Smooth muscle cell (in vitro differentiated cells): ENCODE measurements at regions not wholly inside any gene's neighbourhood (a gene's known extent, or its start where the extent isn't known, plus 50 kb on each side); places are given as distances from the start of the nearest gene placed in this dataset.

Experiments
- DNase-seq: peaks from one replicate; lab custom pipeline; 2025; ENCODE audit not compliant: unreplicated experiment; lab: John Stamatoyannopoulos, UW
- H2AFZ ChIP-seq: fragments of 200-600 bp; sonication (generic); 2 replicates; pipeline ENCODE4 v1.6.0; 2016; ENCODE audit warnings: antibody characterized with exemption, low read depth, mild to moderate bottlenecking
- H3F3A ChIP-seq: fragments of 200-600 bp; sonication (generic); 2 replicates; pipeline ENCODE4 v1.6.0; 2017; ENCODE audit warnings: antibody characterized with exemption, low read depth
- H3K27ac ChIP-seq: fragments of 200-600 bp; sonication (generic); 2 replicates; pipeline ENCODE4 v1.5.1; 2016; ENCODE audit warnings: low read depth, mild to moderate bottlenecking
- H3K27me3 ChIP-seq: fragments of 200-600 bp; sonication (generic); 2 replicates; pipeline ENCODE4 v1.6.1; 2016; ENCODE audit warnings: low read depth, mild to moderate bottlenecking
- H3K36me3 ChIP-seq: fragments of 200-600 bp; sonication (generic); 2 replicates; pipeline ENCODE4 v1.5.1; 2016; ENCODE audit warnings: low read depth
- H3K4me1 ChIP-seq: fragments of 200-600 bp; sonication (generic); 2 replicates; pipeline ENCODE4 v1.5.1; 2016; ENCODE audit warnings: low read depth
- H3K4me2 ChIP-seq: fragments of 200-600 bp; sonication (generic); 2 replicates; pipeline ENCODE4 v1.6.0; 2016; ENCODE audit warnings: mild to moderate bottlenecking
- H3K4me3 ChIP-seq: fragments of 200-600 bp; sonication (generic); 2 replicates; pipeline ENCODE4 v1.5.1; 2016; ENCODE audit warnings: mild to moderate bottlenecking
- H3K79me2 ChIP-seq: fragments of 200-600 bp; sonication (generic); 2 replicates; pipeline ENCODE4 v1.6.0; 2016; ENCODE audit warnings: low read depth, mild to moderate bottlenecking
- H3K9ac ChIP-seq: fragments of 200-600 bp; sonication (generic); 2 replicates; pipeline ENCODE4 v1.6.0; 2016; ENCODE audit warnings: low read depth
- H3K9me3 ChIP-seq: fragments of 200-600 bp; sonication (generic); replicated peaks from 2 replicates; pipeline ENCODE4 v1.5.1; 2016; ENCODE audit warnings: low read depth
- H4K20me1 ChIP-seq: fragments of 200-600 bp; sonication (generic); 2 replicates; pipeline ENCODE4 v1.6.0; 2016; ENCODE audit warnings: low read depth
- CTCF ChIP-seq: fragments of 200-600 bp; sonication (generic); IDR thresholded peaks from 2 replicates; pipeline ENCODE4 v1.5.1; 2017; ENCODE audit warnings: borderline replicate concordance, mild to moderate bottlenecking, antibody characterized with exemption; ENCODE audit not compliant: insufficient read depth, poor library complexity, severe bottlenecking
- WGBS: methylation state at CpG from one replicate; pipeline ENCODE4 v1.1.7; 2016; ENCODE audit warnings: low lambda C conversion rate; 5-methylcytosine and 5-hydroxymethylcytosine counted together

GRCh38 chr21:33984021-33984481 is 68.4 kb upstream of the ATP5PO start:
- TF ChIP-seq CTCF = no peak
- Histone ChIP-seq H3K4me2 (no peak overlapping the region), H3K4me3 (no peak overlapping the region), H3K79me2 (no peaks in the 10 kb centered on the region), H3K27me3 (no peaks in the 10 kb centered on the region), H3K9me3 (no peaks in the 10 kb centered on the region), H3K4me1 (no peaks in the 10 kb centered on the region), H3K9ac (no peak overlapping the region), H2AFZ (no peak overlapping the region), H3F3A (no peaks in the 10 kb centered on the region), H4K20me1 (no peaks in the 10 kb centered on the region), H3K36me3 (no peaks in the 10 kb centered on the region), H3K27ac (no peak overlapping the region)
- no peak for DNase-seq
- WGBS = 94% methylated on average over 13 of the region's 13 CpGs

GRCh38 chr21:33981391-33982101 is 65.9 kb upstream of the ATP5PO start:
- no peak overlapping the region for H3K4me2 ChIP-seq
- H3K27ac ChIP-seq = no peak overlapping the region
- H3F3A ChIP-seq = peaks cover 10% of the 10 kb centered on the region
- WGBS = 87% methylated on average over 10 of the region's 10 CpGs
- H3K9me3 ChIP-seq = no peaks in the 10 kb centered on the region
- no peaks in the 10 kb centered on the region for H3K27me3 ChIP-seq
- peaks cover 7% of the 10 kb centered on the region for H3K4me1 ChIP-seq
- no peaks in the 10 kb centered on the region for H4K20me1 ChIP-seq
- no peak for TF ChIP-seq CTCF
- DNase-seq = no peak
- H3K79me2 ChIP-seq = no peaks in the 10 kb centered on the region
- no peaks in the 10 kb centered on the region for H3K36me3 ChIP-seq
- H3K4me3 ChIP-seq = no peak overlapping the region
- H2AFZ ChIP-seq = no peak overlapping the region
- no peak overlapping the region for H3K9ac ChIP-seq

GRCh38 chr21:33980276-33980916 is 64.8 kb upstream of the ATP5PO start:
- no peaks in the 10 kb centered on the region for H4K20me1 ChIP-seq
- no peak overlapping the region for H3K4me2 ChIP-seq
- no peaks in the 10 kb centered on the region for H3K9me3 ChIP-seq
- H3K9ac ChIP-seq = no peak overlapping the region
- no peaks in the 10 kb centered on the region for H3K36me3 ChIP-seq
- no peak for DNase-seq
- no peaks in the 10 kb centered on the region for H3K79me2 ChIP-seq
- H3F3A ChIP-seq = peaks cover 10% of the 10 kb centered on the region
- no peak overlapping the region for H3K27ac ChIP-seq
- H3K4me3 ChIP-seq = no peak overlapping the region
- no peak overlapping the region for H2AFZ ChIP-seq
- WGBS = 90% methylated on average over 6 of the region's 6 CpGs
- H3K4me1 ChIP-seq = peaks cover 16% of the 10 kb centered on the region
- TF ChIP-seq CTCF = no peak
- H3K27me3 ChIP-seq = no peaks in the 10 kb centered on the region
